HFF-Myc (cell line): ENCODE measurements at regions not wholly inside any gene's neighbourhood (a gene's known extent, or its start where the extent isn't known, plus 50 kb on each side); places are given as distances from the start of the nearest gene placed in this dataset.

Experiments used
- DNase-seq: peaks from one replicate; pipeline ENCODE4 v3.0.0-alpha.2; 2011; ENCODE audit warnings: low read depth; ENCODE audit errors: extremely low read depth
- H3K4me3 ChIP-seq: replicated peaks from 2 replicates; pipeline ENCODE4 v1.5.1; 2011; ENCODE audit warnings: low read depth, mild to moderate bottlenecking, control low read depth, low read length
- CTCF ChIP-seq: IDR thresholded peaks from 2 replicates; pipeline ENCODE4 v1.5.1; 2012; ENCODE audit warnings: mild to moderate bottlenecking, low read depth, low read length, control low read depth; ENCODE audit errors: missing control alignments

GRCh38 chr12:30218073-30218472 is 434.3 kb upstream of the TMTC1 start:
- no peak for DNase-seq
- no peak overlapping the region for H3K4me3 ChIP-seq
- TF ChIP-seq CTCF = no peak

- DNase-seq = no peak
- H3K4me3 ChIP-seq = no peak overlapping the region
- no peak for TF ChIP-seq CTCF
Measured at GRCh38 chr12:30213166-30213565, 429.4 kb upstream of the TMTC1 start.

- H3K4me3 ChIP-seq = no peak overlapping the region
- no peak for DNase-seq
- TF ChIP-seq CTCF = no peak
Measured at GRCh38 chr12:30211743-30212142, 428.0 kb upstream of the TMTC1 start.

- H3K4me3 ChIP-seq = no peak overlapping the region
- no peak for DNase-seq
- TF ChIP-seq CTCF = no peak
Measured at GRCh38 chr12:30203981-30204380, 420.2 kb upstream of the TMTC1 start.

GRCh38 chr12:30202521-30203254 is 418.9 kb upstream of the TMTC1 start:
- TF ChIP-seq CTCF = no peak
- H3K4me3 ChIP-seq = no peak overlapping the region
- DNase-seq = no peak

GRCh38 chr12:30201301-30202160 is 417.8 kb upstream of the TMTC1 start:
- no peak for DNase-seq
- H3K4me3 ChIP-seq = no peak overlapping the region
- TF ChIP-seq CTCF = no peak
